GM19239 (cell line): ENCODE measurements at regions not wholly inside any gene's neighbourhood (a gene's known extent, or its start where the extent isn't known, plus 50 kb on each side); places are given as distances from the start of the nearest gene placed in this dataset.
A peak's percentile ranks its signal among the peaks of the same experiment; 100 is the strongest.

Experiments
- DNase-seq: peaks from one replicate; pipeline ENCODE4 v3.0.0; 2011; ENCODE audit warnings: low spot score; ENCODE audit not compliant: insufficient read length
- FAIRE-seq: peaks from 2 replicates; lab custom pipeline; 2011; peaks lifted over from hg19 to GRCh38; lab: Jason Lieb, UNC

DNA sequence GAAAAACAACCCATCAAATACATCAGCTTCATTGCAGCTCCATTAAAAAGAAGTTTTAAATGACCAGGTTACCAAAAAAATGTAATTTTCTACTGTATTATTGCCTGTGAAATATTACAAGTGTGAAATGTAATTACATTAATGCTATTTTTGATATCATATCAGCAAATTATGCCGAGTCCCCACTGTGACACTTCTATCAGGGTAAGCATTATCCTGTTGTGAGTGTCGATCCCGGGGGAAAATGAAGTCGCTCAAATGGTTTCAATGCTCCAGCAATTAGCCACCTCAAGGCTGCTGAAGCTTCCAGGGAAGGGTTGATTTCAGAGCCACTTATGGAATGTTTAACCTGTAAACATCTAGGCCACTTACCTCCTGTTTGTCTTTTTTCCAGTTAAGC lies 70.4 kb downstream of the RCN1 start:
- FAIRE-seq: no peak
- DNase-seq: no peak

DNA sequence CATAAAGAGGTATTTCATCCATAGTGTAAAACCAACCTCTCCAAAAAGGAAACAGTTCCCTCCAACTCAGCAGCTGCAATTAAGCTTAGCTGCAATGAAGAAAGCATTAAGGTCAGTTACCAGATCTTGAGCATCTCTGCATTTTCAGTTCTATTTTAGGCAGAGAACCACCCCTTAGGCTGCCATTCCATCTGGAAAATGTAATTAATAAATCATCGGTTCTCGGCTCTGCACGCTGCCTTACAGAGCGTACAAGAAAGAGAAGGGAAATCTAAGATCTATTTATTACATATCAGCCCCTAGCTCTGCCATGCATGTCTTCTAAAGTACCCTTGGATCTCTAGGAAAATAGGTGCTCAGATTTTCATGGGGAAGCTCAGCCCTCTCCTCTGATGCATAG lies 71.5 kb downstream of the RCN1 start:
- DNase-seq: no peak
- no peak for FAIRE-seq

DNA sequence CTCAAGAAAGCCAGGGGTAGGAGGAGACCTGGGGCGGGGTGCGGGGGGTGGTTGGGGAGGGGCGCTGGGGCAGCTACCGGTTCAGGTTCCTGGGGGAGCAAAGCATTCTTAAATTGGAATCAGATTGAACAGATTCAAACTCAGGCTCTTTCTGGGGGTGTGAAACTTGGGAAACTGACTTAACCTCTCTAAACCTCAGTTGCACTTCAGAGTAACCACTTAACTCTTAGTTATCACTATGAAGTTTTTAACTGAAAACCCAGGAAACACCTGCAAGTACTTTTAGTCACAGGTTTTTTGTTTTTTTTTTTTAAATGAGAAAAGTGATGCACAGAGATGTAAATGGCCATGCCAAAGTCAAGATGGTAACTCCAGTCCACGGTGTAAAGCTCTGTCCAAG lies 72.0 kb downstream of the RCN1 start:
- no peak for DNase-seq
- no peak for FAIRE-seq

DNA sequence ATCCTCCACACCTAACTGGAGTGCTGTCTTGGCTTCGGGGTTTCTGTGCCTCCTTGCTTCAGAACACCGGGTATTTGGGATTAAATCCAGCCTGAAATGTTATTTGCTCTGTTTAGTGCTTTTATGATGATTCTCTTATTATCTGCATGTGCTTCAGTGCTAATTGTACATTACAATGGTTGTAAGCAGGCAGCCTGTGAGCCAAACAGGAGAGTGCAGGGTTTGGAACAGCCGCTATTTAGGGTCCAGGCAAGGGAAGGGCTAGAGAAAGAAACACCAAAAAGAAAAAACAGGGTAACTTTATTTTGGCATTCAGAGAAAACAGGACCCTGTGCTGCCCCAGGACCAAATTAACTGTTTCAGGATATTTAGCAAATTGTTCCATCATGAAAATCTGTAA lies 72.7 kb downstream of the RCN1 start:
- FAIRE-seq (no peak), DNase-seq (no peak)

DNA sequence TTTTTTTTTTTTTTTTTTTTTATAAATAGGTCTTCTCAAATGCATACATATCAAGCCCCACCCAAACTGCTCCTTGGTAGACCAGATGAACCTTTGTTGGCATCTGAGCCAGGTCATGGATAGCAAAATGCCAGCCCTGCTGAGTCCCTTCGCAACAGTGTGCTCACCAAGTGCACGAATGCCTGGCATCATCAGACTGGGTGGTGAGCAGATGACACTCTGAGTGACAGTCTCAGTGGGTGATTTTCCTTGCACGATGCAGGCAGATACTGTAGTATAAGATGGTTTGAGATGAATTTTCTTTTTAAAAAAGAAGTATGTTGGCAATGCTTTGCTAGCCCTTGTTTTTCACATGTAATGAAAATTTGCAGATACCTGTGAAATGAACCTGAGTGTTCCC lies 74.0 kb downstream of the RCN1 start:
- no peak for FAIRE-seq
- DNase-seq: no peak

DNA sequence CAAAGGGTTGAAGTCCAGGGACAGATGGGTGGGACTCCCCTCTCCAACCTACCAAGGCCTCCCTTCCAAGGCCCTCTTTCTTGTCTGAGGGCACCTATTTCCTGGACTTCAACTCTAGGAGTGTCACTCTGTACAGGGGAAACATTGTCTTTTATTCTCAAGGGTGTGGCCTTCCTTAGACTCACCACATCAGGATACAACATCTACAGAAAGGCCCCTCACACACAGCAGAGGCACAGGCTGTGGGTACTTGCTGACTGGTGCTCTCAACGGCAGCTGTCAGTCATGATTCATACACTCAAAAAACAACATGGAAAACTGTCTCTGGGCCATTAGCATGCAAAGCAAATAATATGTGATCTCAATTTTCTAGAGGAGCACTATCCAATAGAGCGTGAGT lies 78.0 kb downstream of the RCN1 start:
- no peak for DNase-seq
- FAIRE-seq: no peak

DNA sequence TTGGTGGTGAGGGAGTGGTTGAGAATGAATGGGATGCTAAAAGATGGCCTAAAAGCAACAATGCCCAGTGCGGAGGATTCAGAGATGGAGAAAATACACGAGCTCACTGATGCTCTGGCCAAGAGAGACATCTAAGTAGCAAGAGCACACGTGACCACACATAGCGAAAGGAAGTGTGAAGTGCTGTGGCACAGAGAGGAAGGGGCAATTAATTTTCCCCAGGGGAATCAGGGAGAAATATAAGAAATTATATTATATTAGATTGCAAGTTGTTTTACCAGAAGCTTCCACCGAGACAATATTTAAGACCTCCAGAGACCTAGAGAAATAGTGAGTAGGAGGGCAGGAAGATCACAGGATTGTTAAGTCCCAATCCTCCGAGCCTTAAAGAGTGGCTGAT lies 80.6 kb downstream of the RCN1 start:
- no peak for FAIRE-seq
- no peak for DNase-seq

DNA sequence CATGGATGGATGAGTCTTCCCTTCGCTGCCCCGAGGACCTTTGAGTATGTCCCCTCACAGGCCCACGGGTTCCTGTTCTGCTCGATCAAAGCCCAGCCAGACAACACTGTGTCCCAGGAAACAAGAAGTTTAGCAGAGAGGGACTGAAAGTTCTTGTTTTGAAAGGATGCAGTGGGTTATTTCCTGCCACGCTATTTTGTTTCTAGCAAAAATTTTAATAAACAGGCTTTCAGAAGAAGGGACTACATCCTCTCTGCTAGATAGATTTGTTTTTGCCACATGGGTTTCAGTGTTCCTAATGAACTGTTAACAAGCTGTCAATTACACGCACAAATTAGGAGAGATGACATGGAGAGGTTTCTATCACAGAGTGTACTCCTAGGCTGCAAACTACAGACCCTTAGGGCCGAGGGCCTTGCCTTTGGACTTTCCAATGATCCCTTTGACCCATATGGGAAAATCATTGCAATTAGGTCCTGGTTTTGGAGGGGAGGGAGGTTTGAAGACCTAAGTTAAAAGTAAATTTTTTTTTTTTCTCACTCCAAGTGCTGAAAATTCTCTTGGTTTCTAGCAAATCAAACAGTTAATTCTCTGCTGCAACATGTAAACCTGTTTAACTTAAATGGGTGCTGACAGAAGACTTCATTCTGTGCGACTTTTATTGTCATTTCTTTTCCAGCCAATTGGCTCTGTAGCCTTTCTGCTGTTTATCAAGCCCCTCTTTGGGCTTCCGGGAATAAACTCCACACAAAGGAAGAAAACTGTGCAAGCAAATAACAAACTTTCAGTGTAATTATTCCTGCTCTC lies 81.4 kb downstream of the RCN1 start:
- DNase-seq (no peak), FAIRE-seq (no peak)

DNA sequence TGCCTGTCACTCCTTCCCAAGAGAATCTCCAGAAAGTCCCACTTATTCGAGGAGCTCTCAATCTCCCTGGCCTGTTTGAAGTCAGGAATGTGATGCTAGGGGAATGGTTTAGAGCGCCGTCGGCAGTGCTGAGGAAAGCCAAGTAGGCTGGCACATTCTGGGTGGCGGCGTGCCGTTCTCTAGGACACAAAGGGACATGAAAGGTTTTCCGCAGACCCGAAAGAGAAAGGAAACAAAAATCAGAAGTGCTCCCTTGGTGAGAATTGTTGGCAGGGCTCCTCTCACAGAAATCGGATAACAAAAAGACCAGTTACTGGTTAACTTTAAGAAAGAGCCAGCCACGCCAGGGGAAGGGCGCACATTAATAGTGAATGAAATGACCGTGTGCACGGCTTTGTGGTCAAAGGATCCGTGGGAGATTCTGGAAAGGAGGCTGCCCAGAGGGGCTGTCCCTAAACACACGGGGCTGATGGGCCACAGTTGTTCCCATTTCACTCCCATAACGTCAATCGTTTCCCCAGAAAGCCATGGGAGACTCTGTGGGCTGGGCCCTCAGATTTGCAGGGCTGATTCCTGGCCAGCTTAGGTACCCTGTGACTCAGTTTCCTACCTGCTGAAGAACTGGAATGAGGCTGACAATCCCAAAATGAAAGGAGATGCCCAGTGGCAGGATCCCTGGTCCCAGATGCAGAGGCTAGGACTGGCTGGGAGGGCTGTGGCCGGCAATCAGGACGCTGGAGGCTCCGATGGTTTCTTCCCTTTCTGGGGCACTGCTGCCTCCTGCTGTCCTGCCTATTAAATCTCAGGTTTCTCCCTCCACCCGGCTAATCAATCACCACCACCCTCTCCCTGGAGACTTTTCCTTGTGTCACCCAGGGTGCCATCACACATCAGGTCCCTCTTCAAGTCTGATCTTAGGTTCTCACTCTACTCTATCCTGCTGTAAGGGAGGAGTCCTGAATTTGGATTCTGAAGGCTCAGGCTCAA lies 82.3 kb downstream of the RCN1 start:
- FAIRE-seq (peak; percentile 72), DNase-seq (no peak)

DNA sequence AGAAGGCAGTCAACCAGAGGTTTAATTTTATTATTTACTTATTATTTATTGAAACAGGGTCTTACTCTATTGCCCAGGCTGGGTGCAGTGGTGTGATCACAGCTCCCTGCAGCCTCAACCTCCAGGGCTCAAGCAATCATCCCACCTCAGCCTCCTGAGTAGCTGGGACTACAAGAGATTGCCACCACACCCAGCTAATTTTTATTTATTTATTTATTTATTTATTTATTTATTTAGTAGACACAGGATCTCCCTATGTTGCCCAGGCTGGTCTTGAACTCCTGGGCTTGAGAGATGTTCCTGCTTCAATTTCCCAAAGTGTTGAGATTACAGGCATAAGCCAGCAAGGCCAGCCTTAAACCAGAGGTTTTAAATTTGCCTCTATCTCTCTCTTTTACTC lies 83.1 kb downstream of the RCN1 start:
- FAIRE-seq: no peak
- no peak for DNase-seq

DNA sequence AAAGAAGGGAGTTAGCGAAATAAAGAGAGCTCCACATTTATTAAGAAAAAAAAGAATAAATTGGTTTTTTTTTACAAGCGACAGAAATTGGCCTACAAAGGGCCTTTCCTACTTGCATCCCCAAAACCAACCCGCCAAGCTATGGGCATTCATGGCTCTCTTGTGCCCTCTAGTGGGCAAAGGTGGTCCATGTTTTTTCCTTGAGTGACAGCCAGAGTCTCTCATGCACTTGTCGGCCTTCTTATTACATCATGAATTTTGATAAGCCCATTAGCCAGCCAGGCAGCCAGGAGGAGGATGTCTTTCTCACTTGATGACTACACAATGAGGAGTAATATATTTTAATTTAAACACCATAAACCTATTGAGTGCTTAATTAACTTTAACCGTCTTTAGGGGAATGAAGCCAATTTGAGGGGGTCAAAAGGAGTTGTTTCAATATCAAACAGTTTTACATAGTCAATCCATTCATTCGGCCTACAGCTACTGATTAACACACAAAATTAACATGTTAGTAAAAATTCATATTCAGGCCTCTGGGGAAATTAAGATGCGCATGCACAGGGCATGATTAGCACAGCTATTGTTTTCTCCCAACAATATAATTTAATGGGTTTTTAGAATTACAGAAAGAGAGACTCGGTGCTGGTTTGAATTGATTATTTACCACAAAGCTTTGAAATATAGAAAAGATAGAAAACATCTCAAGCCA lies 85.5 kb downstream of the RCN1 start:
- DNase-seq (peak; percentile 50), FAIRE-seq (peak; percentile 93)

DNA sequence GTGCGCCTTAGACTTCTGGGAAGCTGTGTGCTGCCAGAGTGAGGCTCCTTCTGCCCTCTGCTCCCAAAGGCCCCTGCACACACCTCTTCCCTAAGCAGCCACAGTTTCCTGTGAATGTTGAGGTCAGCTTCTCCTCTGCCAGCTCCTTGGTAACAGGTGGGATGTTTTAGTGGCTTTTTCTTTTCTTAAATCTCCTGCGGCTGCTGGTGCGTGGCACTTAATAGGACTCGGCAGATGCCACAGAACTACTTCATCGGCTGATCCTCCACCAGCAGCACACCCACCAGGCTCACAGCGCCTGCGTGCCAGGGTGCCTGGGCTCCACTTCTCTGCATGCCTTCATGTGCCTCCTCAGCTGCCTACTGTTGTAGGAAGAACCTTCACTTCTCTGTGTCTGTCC lies 87.8 kb downstream of the RCN1 start:
- DNase-seq: no peak
- no peak for FAIRE-seq

DNA sequence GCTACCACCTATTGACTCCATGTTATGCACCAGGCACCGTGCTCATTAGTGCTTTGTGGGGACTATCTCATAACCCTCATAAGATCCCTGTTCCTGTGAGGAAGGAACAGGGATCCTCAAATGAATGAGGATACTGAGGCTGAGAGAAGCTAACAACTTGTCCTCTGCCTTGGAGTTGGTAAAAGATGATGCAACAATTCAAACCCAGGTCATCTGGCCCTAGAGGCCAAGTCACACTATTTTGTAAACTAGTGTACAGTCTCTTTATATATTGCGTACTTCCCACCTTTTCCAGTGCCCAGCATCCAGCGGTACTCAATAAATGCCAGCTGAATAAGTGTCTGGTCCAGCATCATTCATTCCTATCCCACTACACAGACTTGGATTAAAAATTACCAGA lies 92.6 kb downstream of the RCN1 start:
- DNase-seq (no peak), FAIRE-seq (no peak)

DNA sequence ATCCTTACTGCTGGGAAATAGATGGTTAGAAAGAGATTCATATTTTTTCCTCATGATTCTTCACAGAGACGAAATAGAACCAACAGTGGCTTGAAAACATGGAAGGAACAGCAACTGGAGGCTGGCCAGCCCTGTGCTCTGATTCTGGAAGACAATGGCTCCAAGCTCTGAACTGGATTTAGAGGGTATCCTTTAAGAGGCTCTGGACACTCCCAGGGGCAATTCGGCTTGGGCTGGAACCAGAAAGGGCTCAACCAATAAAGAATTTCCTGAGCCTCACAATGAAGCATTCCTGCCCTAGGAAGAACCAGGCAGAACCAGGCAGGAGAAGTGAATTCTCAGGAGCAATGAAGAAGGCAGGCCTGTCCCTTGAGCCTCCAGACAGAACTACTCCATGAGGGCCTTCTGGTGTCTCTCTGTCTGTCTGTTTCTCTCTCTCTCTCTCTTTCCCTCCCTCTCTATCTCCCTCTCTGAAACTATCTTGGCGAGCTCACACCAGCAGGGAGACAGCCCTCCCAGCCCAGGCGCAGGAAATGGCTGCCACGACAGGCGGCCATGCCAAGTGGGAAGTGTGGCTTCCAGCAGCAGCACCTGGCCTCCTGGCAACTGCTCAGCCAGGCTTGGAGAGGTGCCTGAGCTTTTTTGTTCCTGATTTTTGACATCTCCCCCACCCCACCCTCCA lies 93.3 kb downstream of the RCN1 start:
- DNase-seq: no peak
- FAIRE-seq: no peak

DNA sequence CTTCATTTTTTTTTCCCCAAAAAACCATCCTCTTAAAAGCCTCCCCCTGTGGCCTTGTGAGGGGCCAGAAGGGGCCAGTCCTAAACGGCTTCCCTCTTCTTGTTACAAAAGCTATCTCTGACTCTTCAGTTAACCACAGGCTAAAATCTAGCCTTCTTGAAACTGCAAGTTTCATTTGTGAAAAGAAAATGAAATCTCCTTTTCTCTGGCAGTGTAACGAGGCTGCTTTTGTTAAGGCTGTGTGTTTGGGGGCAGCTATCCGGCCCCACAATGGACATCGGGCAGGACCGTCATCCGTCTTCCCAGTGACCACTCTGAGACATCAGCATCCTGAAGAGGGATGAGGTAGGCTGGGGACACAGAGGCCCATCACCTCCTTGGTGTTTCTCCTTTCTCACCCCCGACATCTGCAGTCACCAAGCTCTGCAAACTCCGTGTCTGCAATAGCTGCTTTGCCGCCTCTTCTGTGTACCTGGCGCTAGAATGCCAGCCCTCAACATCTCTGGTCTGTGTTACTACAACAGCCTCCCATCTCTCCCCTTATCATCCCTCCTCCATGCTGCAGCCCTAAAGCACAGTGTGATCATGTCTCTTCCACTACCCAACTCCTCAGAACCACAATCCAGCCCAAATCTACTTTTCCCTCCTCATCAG lies 94.0 kb downstream of the RCN1 start:
- FAIRE-seq (no peak), DNase-seq (no peak)

DNA sequence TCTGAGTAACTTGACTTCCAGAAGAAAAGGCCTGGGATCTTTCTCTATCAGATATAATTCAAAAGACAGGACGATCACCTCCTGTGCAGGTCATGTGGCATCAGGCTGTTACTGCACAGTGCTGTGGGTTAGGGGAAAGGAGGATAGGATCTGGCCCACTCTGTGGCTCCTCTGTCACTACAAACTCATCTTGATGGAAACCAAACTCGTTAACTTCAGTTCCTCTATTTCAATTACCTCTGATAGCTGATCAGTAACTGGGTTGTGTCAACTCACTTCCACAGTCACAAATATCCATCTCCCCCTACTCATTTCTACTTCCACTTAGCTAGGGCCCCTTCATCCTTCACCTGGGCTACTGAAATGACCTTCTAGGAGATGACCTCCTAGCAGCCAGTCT lies 95.2 kb downstream of the RCN1 start:
- FAIRE-seq (no peak), DNase-seq (no peak)

DNA sequence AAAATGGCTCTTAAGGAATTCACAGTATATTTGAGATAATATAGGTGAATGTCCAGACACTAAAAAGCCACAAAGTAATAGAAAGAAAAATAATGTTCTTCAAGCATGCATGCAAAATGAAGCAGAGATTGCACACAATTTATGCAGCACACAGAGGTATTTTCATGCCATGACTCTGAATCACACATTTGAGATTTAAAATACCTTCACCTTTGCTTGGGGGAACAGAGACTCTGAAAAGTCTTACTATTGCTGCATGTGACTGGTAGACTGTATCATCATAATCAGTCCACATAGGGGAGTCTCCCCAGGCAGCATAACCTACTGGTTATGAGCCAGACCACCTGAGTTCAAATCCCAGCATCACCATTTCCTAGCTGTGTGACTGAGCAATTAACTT lies 96.2 kb downstream of the RCN1 start:
- no peak for DNase-seq

DNA sequence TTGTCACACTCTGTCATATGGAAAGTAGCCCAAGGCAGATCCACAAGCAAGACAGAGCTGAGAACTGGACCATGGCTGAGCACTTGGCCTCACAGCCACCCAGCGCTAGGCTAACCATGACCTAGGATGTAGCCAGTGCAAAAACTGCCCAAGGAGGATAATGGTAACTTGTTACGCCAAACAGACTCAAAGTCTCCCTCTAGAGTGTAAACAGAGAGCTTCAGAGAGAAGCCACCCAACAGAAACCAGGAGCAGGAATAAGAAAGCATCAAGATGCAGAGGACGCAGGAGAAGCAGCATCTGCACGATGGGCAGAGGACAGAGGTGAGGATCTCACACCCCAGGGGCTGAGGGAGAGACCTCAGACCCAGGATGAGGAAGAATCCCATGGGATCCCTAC lies 97.9 kb downstream of the RCN1 start:
- no peak for FAIRE-seq
- DNase-seq: no peak

More for the DNA sequence above, 96.2 kb downstream of the RCN1 start:
- FAIRE-seq: no peak

DNA sequence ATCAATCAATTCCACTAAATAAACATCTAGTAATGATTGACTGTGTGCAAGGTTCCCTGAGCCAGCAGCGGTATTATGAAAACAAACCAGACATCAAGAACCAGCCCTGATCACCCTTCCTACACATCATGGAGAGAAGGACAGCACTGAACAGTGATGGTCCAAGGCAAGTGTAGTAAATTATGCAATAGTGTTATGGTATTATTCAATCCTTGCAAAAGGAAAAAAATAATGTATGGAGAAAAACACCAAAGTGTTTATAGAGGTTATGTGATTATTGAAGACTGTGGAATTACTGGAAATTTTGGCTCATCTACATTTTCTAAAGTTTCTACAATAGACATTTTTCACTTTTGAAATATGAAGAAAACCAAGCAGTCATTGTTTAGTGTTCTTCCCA lies 105.3 kb downstream of the RCN1 start:
- FAIRE-seq (no peak), DNase-seq (no peak)

DNA sequence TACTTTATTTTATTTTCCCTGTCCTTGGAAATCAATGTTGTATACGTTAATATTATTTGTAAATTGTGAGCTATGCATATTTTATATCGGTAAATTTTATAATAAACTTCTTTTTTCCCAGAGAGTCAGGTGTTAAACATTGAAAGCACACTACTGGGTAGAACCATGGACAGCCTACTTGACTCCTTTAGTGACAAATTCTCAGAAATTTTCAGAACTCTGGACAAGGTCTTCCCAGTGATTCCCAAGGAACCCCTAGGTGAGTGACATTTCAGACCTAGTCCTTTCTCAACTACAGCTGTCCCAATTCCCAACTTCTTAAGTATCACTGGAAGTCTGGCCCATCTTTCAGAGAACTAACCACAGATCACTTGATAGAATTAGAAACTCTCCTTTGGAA lies 107.2 kb downstream of the RCN1 start:
- FAIRE-seq (no peak), DNase-seq (no peak)
